Ecto neural progenitor cell (in vitro differentiated cells): ENCODE measurements at regions not wholly inside any gene's neighbourhood (a gene's known extent, or its start where the extent isn't known, plus 50 kb on each side); places are given as distances from the start of the nearest gene placed in this dataset.

Source experiments
- DNase-seq: peaks from one replicate; pipeline ENCODE4 v3.0.0-alpha.2; 2018; ENCODE audit warnings: low spot score

DNA sequence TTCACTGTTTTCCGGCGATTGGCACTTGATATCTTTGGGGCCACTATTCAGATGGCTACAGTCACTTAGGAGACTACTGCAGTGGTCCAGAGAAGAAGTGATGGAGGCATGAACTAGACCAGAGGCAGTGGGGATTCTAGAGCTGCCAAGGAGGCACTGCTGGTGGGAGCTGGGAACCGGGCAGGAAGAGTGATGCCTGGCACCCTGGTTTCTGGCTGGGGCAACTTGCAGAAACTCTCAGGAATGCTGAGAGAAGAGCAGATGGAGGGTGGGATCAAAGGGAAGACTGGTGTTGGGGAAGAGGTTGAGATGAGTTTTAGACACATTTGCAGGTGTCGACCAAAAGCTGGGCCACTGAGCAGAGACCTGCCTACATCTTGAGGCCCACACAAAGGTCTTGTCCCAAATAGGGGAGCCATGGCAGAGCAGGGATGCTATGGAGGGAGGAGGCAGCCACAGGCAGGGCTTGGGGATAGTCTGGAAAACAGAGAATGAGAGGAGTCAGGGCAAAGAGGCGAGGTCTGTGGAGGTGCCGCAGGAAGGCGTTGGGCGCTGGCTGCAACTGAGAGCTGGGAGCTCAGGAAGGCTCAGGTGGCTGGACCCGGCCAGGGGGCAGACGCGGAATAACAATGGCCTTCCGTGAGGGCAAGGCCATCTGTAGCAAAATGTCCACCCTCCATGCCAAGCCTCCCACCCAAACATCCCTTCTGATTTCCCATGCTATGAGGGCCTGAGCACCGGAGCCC is 118.9 kb downstream of the TOMM20 start:
- DNase-seq, result no peak

DNA sequence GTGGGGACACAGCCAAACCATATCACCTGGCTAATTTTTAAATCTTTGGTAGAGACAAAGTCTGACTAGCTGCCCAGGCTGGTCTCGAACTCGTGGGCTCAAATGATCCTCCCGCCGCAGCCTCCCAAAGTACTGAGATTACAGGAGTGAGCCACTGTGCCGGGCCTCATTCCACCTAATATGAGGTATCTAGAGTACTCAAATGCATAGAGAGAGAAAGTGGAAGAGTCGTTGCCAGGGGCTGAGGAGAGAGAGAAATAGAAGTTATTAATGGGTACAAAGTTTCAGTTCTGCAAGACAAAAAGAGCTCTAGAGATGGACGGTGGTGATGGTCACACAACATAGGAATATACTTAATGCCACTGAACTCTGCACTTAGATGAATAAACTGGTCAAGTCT is 119.6 kb downstream of the TOMM20 start:
- no peak for DNase-seq

DNA sequence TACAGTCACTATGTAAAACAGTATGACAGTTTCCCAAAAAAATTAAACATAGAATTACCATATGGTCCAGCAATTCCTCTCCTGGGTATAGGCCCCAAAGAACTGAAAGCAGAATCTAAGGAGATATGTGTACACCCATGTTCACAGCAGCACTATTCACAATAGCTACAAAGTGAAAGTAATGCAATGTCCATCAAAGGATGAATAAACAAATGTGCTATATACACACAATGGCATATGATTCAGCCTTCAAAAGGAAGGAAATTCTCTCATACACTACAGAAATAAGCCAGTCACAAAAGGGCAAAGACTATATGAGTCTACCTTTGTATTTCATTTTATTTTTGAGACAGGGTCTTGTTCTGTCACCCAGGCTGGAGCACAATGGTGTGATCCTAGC is 120.4 kb downstream of the TOMM20 start:
- DNase-seq, result no peak

DNA sequence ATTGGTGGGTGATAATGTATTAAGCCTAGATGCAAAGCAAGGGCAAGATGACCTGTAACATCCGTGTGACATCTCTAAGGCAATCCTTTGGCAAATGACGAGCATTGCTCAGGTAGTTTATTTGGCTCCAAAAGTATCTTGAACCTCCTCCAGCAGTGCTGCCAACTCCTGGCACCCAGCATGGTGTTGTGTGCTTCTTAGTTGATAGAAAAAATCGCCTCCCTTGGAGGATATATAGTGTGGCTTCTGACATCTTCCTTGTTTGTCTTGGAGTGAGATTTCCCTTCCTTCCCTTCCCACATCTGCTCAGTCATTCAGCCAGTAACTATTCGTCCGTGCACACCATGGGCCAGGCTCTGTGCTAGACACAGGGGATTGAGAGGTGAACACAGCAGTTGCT is 121.8 kb downstream of the TOMM20 start:
- no peak for DNase-seq

DNA sequence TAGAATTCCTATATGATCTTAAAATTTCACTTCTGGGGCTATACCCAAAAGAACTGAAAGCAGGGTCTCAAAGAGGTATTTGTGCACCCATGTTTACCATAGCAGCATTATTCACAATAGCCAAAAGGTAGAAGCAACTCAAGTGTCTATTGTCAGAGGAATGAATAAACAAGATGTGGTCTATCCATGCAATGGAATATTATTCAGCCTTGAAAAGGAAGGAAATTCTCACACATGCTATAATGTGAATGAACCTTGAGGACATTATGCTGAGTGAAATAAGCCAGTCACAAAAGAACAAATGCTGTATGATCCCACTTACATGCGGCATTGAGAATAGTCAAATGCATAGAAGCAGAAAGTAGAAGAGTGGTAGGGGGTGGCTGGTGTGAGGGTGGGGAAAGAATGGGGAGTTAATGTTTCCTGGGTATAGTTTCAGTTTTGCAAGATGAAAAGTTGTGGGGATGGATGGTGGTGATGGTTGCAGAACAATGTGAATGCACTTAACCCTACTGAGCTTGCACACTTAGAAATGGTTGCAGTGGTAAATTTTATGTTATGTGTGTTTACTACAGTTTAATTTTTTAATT is 122.4 kb downstream of the TOMM20 start:
- DNase-seq, result no peak

DNA sequence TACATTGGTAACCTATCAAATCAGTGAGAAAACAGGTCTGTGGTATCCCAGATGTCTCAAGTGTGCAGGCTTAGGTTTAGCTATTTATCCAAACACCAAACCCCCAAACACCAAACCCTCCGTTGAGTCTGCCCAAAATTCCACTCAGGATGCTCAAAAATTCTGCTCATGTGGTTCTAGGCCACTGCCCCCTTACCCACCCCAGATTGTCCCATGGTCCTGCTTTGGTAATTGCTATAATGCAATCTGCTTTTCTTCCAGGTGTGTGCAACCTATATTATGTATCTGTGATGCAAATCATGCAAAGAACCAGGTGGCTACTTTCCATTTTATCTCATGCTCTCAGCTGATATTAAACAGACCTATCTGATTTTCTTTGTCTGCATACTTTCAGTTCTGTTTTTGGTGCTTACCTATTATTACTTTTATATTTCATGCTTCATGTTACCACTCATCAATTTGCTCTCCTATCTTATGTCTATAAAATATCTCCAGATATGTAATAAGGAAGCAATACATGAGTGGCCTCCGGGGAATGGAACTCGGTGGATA is 123.7 kb downstream of the TOMM20 start:
- DNase-seq, result no peak

DNA sequence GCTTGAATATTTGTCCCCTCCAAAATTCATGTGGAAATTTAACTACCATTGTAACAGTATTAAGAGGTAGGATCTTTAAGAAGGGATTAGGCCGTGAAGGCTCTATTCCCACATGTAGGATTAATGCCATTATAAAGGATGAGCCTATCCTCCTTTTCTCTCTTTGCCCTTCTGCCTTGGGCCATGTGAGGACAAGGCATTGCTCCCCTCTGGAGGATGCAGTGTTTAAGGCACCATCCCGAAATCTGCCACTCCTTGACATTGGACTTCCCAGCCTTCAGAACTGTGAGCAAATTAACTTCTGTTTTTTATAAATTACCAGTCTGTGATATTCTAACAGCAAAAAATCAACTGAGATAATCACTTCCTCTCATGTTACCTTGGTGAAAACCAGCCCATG is 124.4 kb downstream of the TOMM20 start:
- DNase-seq, result no peak

DNA sequence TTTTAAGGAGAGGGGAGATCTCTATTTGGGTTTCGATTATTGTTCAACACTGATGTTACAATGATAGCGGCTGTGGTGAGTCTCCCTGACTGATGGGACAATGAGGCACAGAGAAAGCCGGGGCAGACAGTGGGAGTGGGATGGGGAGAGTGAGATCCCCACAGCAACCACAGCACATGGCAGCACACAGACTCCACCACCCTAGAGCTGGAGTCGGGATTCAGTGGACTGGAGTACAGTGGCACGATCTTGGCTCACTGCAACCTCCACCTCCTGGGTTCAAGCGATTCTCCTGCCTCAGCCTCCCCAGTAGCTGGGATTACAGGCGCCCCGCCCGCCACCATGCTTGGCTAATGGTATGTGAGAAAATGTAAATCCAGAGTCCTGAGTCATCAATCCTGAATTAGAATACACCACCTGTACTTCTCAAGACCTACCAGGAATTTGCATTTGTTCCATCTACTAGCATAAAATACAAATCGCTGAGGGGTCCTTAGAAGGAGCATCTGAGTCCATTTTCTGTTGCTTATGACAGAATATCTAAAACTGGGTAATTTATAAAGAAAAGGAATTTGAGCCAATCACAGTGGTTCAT is 125.8 kb downstream of the TOMM20 start:
- DNase-seq, result no peak

DNA sequence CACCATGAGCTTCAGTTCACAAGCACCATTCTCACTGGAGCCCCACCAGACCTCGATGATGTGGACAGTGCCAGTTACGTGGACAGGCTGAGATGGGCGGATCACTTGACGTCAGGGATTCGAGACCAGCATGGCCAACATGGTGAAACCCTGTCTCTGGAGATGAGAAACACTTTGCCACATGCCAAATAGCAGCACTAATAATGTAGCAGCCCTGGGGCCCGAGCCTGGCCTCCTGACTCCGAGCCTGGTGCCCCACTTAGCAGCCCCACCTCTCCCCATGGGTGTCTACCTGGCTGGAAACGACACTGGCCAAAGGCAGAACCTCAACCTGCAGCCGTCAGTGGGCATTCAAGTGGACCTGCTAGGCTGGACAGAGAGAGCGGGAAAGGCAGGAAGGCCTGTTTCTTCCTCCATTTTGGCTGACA is 129.1 kb downstream of the TOMM20 start:
- DNase-seq, result peak; percentile 24

DNA sequence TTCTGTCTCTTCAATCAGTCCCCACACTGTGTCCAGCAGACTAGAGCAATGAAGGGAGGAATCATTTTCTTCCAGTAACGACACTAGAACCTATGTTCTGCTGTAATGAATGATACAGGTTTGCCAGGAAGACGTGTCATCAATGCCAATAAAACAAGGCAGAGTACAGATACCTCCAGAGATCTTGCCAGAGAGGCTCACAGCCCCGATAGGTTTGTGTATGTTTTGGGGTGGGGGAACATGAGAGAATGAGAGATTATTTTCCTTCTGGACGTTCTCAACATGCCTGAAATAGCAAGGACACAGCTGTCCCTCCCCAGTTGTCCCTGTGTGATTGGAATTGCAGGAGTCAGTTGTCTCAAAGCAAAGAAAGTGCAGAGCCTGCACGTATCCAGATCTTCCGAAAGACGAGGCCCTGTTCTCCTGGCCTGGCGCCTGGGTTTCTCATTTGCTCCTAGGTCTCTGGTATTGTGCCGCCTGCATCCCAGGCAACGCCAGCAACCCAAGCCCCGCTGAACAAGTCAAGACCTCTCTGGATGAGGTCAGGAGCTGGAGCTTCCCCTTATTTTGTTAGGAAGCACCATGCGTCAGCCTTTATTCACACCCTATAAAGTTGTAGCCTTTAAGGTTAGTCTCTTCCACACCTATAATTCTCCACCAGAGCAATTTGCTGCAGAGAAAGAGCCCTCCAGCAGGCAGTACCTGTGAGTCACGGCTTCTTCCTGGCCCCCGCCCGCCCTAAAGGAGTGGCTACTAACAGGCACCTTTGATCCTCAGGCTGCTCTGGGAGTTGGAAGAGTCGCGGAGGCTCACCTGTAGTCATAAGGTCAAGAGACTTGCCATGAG is 130.5 kb downstream of the TOMM20 start:
- peak; percentile 49 for DNase-seq

DNA sequence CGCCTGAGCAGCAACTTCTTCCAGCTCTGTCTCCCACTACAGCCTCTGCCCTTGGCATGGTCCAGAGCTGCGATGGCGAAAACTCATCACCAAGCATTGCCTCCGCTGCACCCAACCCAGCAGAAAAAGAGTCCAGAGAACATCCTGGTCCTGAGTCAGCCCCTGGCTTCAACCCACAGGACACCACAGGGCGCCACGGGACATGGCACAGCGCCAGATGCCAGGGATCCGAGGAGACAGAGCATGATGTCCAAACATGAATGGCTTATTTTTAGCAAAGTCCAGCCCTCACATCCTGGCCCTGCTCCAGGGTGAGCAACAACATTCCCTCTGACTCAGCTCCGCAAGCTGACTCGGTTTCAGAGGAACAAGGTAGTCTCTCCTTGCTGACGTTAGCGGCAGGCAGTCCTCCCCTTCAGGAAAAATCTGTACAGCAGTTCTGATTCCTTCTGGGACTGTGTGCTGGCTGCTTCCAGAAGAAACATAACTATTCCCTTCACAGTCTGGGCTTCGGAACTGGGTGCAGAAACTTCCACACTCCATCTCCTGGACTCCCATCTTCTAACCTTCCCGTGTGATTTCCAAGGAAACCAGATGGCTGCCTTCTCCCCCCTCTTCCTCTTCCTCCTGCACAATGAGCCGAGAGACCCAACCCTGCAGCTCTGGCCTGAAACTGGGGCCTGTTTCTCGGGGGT is 131.3 kb downstream of the TOMM20 start:
- peak; percentile 37 for DNase-seq

DNA sequence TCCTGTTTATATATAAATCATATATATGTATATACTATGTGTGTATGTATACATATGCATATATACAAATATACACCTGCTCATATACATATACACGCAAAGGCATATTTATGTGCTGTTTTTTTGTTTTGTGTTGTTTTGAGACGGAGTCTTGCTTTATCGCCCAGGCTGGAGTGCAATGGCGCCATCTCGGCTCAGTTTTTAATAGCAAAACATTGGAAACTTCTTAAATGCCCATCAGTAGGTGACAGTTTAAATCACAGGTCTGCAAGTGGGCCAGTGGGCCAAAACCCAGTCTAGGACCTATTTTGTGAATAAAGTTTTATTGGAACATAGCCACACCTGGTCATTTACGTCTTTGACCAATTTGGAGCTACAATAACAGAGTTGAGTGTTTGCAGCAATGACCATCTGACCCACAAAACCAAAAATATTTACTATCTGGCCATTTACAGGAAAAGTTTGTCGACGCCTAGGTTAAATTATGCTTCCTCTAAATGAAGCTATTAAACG is 132.3 kb downstream of the TOMM20 start:
- no peak for DNase-seq

DNA sequence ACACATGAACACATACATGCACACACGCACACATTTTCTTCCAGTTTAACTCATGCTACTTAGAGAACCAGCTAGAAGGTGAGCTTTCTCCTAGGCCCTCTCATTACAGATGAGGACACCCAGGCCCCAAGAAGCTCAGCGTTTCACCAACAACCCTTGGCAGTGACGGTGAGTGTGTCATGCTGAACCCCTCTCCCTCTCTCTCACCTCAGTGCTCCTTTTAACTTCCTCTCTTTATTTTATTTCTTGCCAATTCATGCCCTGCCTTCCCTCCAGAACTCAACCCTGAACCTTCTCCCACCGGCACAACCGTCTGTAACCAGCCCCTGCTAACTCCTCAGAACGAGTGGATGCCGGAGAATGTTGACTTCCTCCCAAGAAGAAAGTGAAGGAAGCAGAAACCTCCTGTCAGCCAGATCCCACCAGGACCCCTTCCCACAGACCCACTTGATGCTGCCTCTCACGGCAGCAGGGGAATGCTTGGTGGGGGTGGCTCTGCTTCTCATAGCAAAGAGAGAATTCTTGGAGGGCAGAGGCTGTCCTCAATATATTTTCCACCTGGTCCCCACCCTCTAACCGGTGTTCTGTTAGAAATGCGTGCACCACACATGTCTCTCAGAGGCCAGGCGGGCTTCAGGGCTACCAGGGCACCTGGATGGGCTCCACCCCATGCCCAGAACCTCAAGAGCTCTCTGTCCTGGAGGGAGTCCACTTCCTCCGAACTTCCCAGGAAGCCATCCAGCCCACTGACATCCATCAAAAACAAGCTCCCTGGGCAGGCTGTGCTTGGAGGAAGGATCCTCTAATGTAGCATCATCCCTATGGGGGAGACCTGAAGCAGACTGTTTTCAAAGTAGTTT is 134.0 kb downstream of the TOMM20 start:
- DNase-seq, result peak; percentile 20

DNA sequence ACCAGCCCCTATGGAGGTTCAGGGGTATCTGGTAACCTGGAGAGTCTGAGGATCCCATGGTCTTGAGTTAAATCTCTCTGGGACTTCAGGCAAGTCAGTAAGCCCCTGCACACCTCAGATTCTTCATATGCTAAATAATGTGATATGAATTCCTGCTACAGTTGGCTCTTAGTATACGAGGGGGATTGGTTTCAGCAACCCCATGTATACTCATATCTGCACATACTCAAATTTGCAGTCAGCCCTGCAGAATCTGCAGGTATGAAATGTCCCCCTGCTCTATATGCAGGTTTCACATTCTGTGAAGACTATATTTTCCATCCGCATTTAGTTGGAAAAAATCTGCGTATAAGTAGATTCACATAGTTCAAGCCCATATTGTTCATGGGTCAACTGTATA is 136.6 kb downstream of the TOMM20 start:
- DNase-seq, result no peak

DNA sequence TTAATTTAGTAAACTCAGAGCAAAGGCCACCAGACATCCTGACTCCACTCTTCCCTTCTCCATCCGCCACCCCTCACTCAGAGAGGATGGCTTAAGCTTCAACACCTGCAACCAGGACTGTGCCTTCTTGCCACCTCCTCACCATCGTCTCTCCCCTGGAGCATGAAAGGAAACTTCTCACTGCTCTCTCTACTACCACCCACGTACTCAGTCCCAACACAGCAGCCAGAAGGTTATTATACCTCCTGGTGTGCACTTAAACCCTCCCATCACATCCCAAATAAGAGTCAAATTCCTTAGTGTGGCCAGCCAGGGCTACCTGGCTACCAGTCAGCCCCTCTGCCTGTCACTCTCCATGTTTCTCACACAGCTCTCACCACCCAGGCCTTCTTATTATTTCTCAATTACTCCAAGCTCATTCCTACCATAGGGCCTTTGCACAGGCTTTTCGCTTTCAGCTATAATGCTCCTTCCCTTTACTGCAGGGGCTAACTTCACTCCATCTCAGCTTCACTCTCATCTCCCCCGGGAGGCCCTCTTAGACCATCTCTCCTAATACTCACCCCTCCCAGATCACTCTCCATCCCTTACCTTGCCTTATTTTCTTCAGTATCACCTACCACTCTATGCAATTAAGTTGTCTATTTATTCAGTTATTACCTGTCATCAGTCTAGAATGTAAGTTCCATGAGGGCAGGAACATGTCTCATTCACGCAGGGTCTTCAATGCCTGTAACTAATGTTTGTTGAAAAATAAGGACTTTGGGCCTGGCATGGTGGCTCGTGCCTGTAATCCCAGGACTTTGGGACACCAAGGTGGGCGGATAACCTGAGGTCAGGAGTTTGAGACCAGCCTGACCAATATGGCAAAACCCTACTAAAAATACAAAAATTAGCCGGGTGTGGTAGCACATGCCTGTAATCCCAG is 137.5 kb downstream of the TOMM20 start:
- DNase-seq, result no peak

DNA sequence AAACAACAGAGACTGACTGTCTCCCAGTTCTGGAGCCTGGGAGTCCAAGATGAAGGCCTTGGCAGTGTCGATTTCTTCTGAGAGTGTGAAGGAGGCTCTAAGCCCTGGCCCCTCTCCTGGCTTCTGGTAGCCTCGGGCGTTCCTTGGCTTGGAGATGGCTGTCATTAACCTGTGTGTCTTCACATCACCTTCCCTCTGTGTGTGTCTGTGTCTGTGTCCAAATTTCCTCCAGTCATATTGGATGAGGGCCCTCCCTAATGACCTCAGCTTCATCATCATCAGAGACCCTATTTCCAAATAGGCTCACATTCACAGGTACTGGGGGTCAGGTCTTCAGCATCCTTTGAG is 138.3 kb downstream of the TOMM20 start:
- no peak for DNase-seq

DNA sequence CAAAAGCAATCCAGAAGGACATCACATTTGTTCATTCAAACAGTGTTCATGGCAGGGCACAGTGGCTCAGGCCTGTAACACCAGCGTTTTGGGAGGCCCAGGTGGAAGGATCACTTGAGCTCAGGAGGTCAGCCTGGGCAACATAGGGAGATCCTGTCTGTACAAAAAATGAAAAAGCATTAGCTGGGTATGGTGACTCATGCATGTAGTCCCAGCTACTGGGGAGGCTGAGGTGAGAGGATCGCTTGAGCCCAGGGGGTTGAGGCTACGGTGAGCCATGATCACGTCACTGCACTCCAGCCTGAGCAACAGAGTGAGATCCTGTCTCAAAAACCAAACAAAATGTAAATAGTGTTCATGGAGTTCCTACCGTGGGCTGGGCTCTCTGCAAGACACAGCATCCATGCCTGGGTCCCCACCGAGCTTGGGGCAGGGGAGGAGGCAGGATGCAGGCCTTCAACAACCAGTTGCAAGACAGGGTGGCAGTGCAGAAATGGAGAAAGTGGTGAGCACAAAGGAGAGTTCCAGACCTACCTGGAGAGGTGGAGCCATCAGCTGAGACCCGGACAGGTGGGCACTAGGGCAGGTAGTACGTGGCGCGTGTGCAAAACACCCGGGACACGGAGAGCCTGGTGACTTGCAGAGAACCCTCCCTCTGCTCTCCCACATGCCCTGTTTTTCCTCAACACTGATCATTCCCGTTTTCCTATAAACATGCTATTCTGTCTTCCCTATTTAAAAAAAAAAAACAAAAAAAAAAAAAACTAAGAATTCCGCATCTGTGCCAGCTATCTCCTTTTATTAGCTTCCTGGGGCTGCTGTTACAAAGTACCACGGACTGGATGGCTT is 138.9 kb downstream of the TOMM20 start:
- DNase-seq, result no peak

DNA sequence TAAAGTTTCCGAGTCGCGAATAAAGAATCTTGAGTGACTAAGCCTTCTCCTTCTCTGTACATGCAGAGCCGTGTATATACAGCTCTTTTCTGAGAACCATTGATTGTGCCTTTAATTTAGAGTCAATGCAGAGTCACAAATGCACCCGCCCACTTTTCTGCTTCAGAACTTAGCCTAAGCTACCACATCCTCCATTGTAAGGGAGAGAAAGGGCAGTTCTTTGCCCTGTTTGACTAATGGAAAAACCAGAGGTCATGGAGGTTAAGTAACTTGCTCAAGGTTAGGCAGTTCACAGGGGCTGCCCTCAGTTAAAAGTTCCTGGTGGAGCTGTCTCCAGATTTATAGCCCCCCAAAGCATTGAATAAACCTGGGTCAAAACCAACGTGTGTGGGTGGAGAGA is 139.6 kb downstream of the TOMM20 start:
- no peak for DNase-seq

DNA sequence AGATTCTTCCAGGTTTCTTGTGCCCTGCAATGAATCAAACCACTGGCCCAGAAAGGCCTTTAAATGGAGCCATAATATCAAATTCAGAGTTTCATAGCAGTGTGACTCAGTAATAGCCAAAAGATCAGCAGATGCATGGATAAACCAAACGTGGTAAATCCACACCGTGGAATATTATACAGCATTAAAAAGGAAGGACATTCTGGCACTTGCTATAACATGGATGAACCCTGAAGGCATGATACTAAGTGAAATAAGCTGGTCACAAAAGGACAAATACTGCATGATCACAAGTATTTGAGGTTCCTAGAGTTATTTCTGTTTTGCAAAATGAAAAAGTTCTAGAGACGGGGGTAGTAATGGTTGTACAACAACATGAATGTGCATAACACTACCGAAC is 140.1 kb downstream of the TOMM20 start:
- no peak for DNase-seq
